OCI-LY1 (cell line): ENCODE measurements at regions not wholly inside any gene's neighbourhood (a gene's known extent, or its start where the extent isn't known, plus 50 kb on each side); places are given as distances from the start of the nearest gene placed in this dataset.
"Not testable (repeated sequence)": the region's sequence is repeated elsewhere in the genome, so short reads cannot be mapped to it uniquely, and the experiment has no call there.

Source experiments
- CTCF ChIP-seq: fragments of 200-600 bp; sonication (generic), shearing (Covaris generic); IDR thresholded peaks from 2 replicates; pipeline ENCODE4 v1.5.1; 2017; ENCODE audit warnings: mild to moderate bottlenecking, antibody characterized with exemption, low read length, moderate library complexity, mixed read lengths
- EZH2 ChIP-seq: fragments of 200-600 bp; sonication (generic), shearing (Covaris generic); IDR thresholded peaks from 2 replicates; pipeline ENCODE4 v1.8.0; 2017; ENCODE audit warnings: borderline replicate concordance, mixed run types, mild to moderate bottlenecking, antibody characterized with exemption, low read length, moderate library complexity, mixed read lengths

- TF ChIP-seq EZH2, CTCF: not testable (repeated sequence)
Observed at GRCh38 chr15:24326513-24326912, 349.1 kb upstream of the NPAP1 start.
